ENCODE measurements at regions not wholly inside any gene's neighbourhood (a gene's known extent, or its start where the extent isn't known, plus 50 kb on each side); places are given as distances from the start of the nearest gene placed in this dataset.

- Histone ChIP-seq H3K14ac (ENCODE audit: low read length in 2 of 2) (peak overlapping the region in 1 of 2 experiments; percentile 61), H3K79me1 (replicated peaks; ENCODE audit: low read length, poor library complexity, severe bottlenecking) (peaks cover 63% of the 10 kb centered on the region), H2AFZ (ENCODE audit: low read depth, low read length) (no peak overlapping the region), H2BK12ac (ENCODE audit: low read length in 2 of 2) (no peak overlapping the region), H2AK5ac (ENCODE audit: low read length, severe bottlenecking) (no peak overlapping the region), H3K4me3 (ENCODE audit: insufficient read depth in 1 of 2, low read depth in 1 of 2, low read length in 2 of 2) (no peak overlapping the region), H3K9ac (ENCODE audit: low read length) (no peak overlapping the region), H3K27ac (ENCODE audit: low read length, poor library complexity, severe bottlenecking) (no peak overlapping the region), H3K18ac (ENCODE audit: low read depth in 1 of 2, low read length in 2 of 2) (peak overlapping the region in 1 of 2 experiments; percentile 68), H3K36me3 (ENCODE audit: control insufficient read depth in 1 of 2, insufficient read depth in 2 of 2, low read depth in 1 of 2, low read length in 2 of 2) (peaks cover 0 to 6% of the 10 kb centered on the region in 2 experiments), H4K8ac (ENCODE audit: low read length) (peak overlapping the region; percentile 12), H2BK120ac (ENCODE audit: low read depth, low read length) (no peak overlapping the region), H3K9me3 (ENCODE audit: control insufficient read depth, low read length) (no peaks in the 10 kb centered on the region), H3K27me3 (ENCODE audit: control insufficient read depth in 1 of 2, insufficient read depth in 1 of 2, low read length in 2 of 2) (no peaks in the 10 kb centered on the region), H2BK5ac (ENCODE audit: low read depth, low read length, poor library complexity, severe bottlenecking) (no peak overlapping the region), H2BK15ac (ENCODE audit: low read depth, poor library complexity, severe bottlenecking) (no peak overlapping the region), H3K4ac (ENCODE audit: low read depth in 1 of 2, low read length in 2 of 2) (no peak overlapping the region), H3K23ac (ENCODE audit: low read length in 2 of 2) (peak overlapping the region in 1 of 2 experiments; percentile 40), H3K4me1 (ENCODE audit: control insufficient read depth, insufficient read depth, low read depth, low read length) (peaks cover 59% of the 10 kb centered on the region), H3K4me2 (ENCODE audit: low read length, poor library complexity, severe bottlenecking) (no peak overlapping the region), H4K91ac (ENCODE audit: low read length) (peak overlapping the region; percentile 36)
- no peak for DNase-seq
- 93% methylated on average over 10 of the region's 10 CpGs for WGBS
Observed at GRCh38 chr2:120785228-120785966, 49.7 kb downstream of the GLI2 start.

GRCh38 chr2:120786038-120786960 is 50.6 kb downstream of the GLI2 start:
- Histone ChIP-seq H4K91ac (ENCODE audit: low read length) (no peak overlapping the region), H3K4ac (ENCODE audit: low read depth in 1 of 2, low read length in 2 of 2) (no peak overlapping the region), H3K4me1 (ENCODE audit: control insufficient read depth, insufficient read depth, low read depth, low read length) (peaks cover 54% of the 10 kb centered on the region), H4K8ac (ENCODE audit: low read length) (no peak overlapping the region), H2BK15ac (ENCODE audit: low read depth, poor library complexity, severe bottlenecking) (no peak overlapping the region), H3K27me3 (ENCODE audit: control insufficient read depth in 1 of 2, insufficient read depth in 1 of 2, low read length in 2 of 2) (no peaks in the 10 kb centered on the region), H2AFZ (ENCODE audit: low read depth, low read length) (no peak overlapping the region), H2BK12ac (ENCODE audit: low read length in 2 of 2) (peak overlapping the region; percentile 47 to 51), H3K4me3 (ENCODE audit: insufficient read depth in 1 of 2, low read depth in 1 of 2, low read length in 2 of 2) (no peak overlapping the region), H3K4me2 (ENCODE audit: low read length, poor library complexity, severe bottlenecking) (no peak overlapping the region), H2BK5ac (ENCODE audit: low read depth, low read length, poor library complexity, severe bottlenecking) (no peak overlapping the region), H3K9ac (ENCODE audit: low read length) (no peak overlapping the region), H3K14ac (ENCODE audit: low read length in 2 of 2) (no peak overlapping the region), H3K36me3 (ENCODE audit: control insufficient read depth in 1 of 2, insufficient read depth in 2 of 2, low read depth in 1 of 2, low read length in 2 of 2) (peaks cover 0 to 6% of the 10 kb centered on the region in 2 experiments), H3K27ac (ENCODE audit: low read length, poor library complexity, severe bottlenecking) (no peak overlapping the region), H2AK5ac (ENCODE audit: low read length, severe bottlenecking) (peak overlapping the region; percentile 83), H3K9me3 (ENCODE audit: control insufficient read depth, low read length) (no peaks in the 10 kb centered on the region), H3K23ac (ENCODE audit: low read length in 2 of 2) (no peak overlapping the region), H3K79me1 (replicated peaks; ENCODE audit: low read length, poor library complexity, severe bottlenecking) (peaks cover 65% of the 10 kb centered on the region), H3K18ac (ENCODE audit: low read depth in 1 of 2, low read length in 2 of 2) (no peak overlapping the region), H2BK120ac (ENCODE audit: low read depth, low read length) (no peak overlapping the region)
- no peak for DNase-seq
- WGBS = 87% methylated on average over 12 of the region's 13 CpGs

GRCh38 chr2:120787111-120787821 is 51.6 kb downstream of the GLI2 start:
- H3K27ac ChIP-seq (ENCODE audit: low read length, poor library complexity, severe bottlenecking) = no peak overlapping the region
- no peaks in the 10 kb centered on the region for H3K9me3 ChIP-seq (ENCODE audit: control insufficient read depth, low read length)
- no peak overlapping the region for H2AFZ ChIP-seq (ENCODE audit: low read depth, low read length)
- no peak overlapping the region for H3K9ac ChIP-seq (ENCODE audit: low read length)
- H3K23ac ChIP-seq (ENCODE audit: low read length in 2 of 2) = peak overlapping the region; percentile 1 to 41
- peak overlapping the region in 1 of 2 experiments; percentile 6 for H3K14ac ChIP-seq (ENCODE audit: low read length in 2 of 2)
- H3K79me1 ChIP-seq (replicated peaks; ENCODE audit: low read length, poor library complexity, severe bottlenecking) = peaks cover 62% of the 10 kb centered on the region
- H4K91ac ChIP-seq (ENCODE audit: low read length) = no peak overlapping the region
- peak overlapping the region; percentile 3 to 63 for H3K18ac ChIP-seq (ENCODE audit: low read depth in 1 of 2, low read length in 2 of 2)
- H2BK5ac ChIP-seq (ENCODE audit: low read depth, low read length, poor library complexity, severe bottlenecking) = no peak overlapping the region
- H4K8ac ChIP-seq (ENCODE audit: low read length) = peak overlapping the region; percentile 35
- peak overlapping the region; percentile 26 to 51 for H2BK12ac ChIP-seq (ENCODE audit: low read length in 2 of 2)
- peak overlapping the region; percentile 86 for H2BK15ac ChIP-seq (ENCODE audit: low read depth, poor library complexity, severe bottlenecking)
- peaks cover 59% of the 10 kb centered on the region for H3K4me1 ChIP-seq (ENCODE audit: control insufficient read depth, insufficient read depth, low read depth, low read length)
- no peak overlapping the region for H3K4ac ChIP-seq (ENCODE audit: low read depth in 1 of 2, low read length in 2 of 2)
- H2AK5ac ChIP-seq (ENCODE audit: low read length, severe bottlenecking) = peak overlapping the region; percentile 62
- peaks cover 0 to 6% of the 10 kb centered on the region in 2 experiments for H3K36me3 ChIP-seq (ENCODE audit: control insufficient read depth in 1 of 2, insufficient read depth in 2 of 2, low read depth in 1 of 2, low read length in 2 of 2)
- DNase-seq = peak; percentile 10
- WGBS = 74% methylated on average over 15 of the region's 15 CpGs
- H3K27me3 ChIP-seq (ENCODE audit: control insufficient read depth in 1 of 2, insufficient read depth in 1 of 2, low read length in 2 of 2) = no peaks in the 10 kb centered on the region
- H3K4me3 ChIP-seq (ENCODE audit: insufficient read depth in 1 of 2, low read depth in 1 of 2, low read length in 2 of 2) = no peak overlapping the region
- H3K4me2 ChIP-seq (ENCODE audit: low read length, poor library complexity, severe bottlenecking) = no peak overlapping the region
- peak overlapping the region; percentile 45 for H2BK120ac ChIP-seq (ENCODE audit: low read depth, low read length)

Data from mesenchymal stem cell (in vitro differentiated cells and primary cell).